HG02763 (cell line): ENCODE measurements at regions not wholly inside any gene's neighbourhood (a gene's known extent, or its start where the extent isn't known, plus 50 kb on each side); places are given as distances from the start of the nearest gene placed in this dataset.
"Not testable (repeated sequence)": the region's sequence is repeated elsewhere in the genome, so short reads cannot be mapped to it uniquely, and the experiment has no call there.

Source experiments
- ATAC-seq: cut with Tn5 transposase; IDR thresholded peaks from one replicate; pipeline ENCODE4 v1.9.1; 2021; ENCODE audit warnings: mild to moderate bottlenecking, moderate library complexity; ENCODE audit not compliant: unreplicated experiment

- not testable (repeated sequence) for ATAC-seq
These were observed 199.8 kb upstream of the PRSS16 start for GRCh38 chr6:27047725-27048124.

- ATAC-seq: no peak
These were observed 197.4 kb upstream of the PRSS16 start for GRCh38 chr6:27049863-27050781.

- ATAC-seq: not testable (repeated sequence)
These were observed 195.3 kb upstream of the PRSS16 start for GRCh38 chr6:27052082-27052730.

- no peak for ATAC-seq
These were observed 194.8 kb upstream of the PRSS16 start for GRCh38 chr6:27052731-27053082.

GRCh38 chr6:27053738-27054137, 193.8 kb upstream of the PRSS16 start:
- ATAC-seq: no peak

GRCh38 chr6:27056615-27057014, 190.9 kb upstream of the PRSS16 start:
- no peak for ATAC-seq

GRCh38 chr6:27059621-27060425, 187.7 kb upstream of the PRSS16 start:
- ATAC-seq: no peak

- no peak for ATAC-seq
These were observed 186.1 kb upstream of the PRSS16 start for GRCh38 chr6:27061235-27061993.

- ATAC-seq: no peak
These were observed 184.7 kb upstream of the PRSS16 start for GRCh38 chr6:27062755-27063154.

GRCh38 chr6:27065183-27065582, 182.3 kb upstream of the PRSS16 start:
- ATAC-seq: no peak

- no peak for ATAC-seq
These were observed 181.1 kb upstream of the PRSS16 start for GRCh38 chr6:27066381-27066780.

GRCh38 chr6:27066802-27067201, 180.7 kb upstream of the PRSS16 start:
- no peak for ATAC-seq

GRCh38 chr6:27073441-27073840, 174.1 kb upstream of the PRSS16 start:
- no peak for ATAC-seq

- ATAC-seq: no peak
These were observed 171.4 kb upstream of the PRSS16 start for GRCh38 chr6:27076116-27076515.

GRCh38 chr6:27078734-27079357, 168.7 kb upstream of the PRSS16 start:
- ATAC-seq: peak; percentile 83

- ATAC-seq: no peak
These were observed 166.3 kb upstream of the PRSS16 start for GRCh38 chr6:27081188-27081587.

GRCh38 chr6:27081931-27082330, 165.6 kb upstream of the PRSS16 start:
- no peak for ATAC-seq

- no peak for ATAC-seq
These were observed 159.4 kb upstream of the PRSS16 start for GRCh38 chr6:27088068-27088467.

- ATAC-seq: no peak
These were observed 155.7 kb upstream of the PRSS16 start for GRCh38 chr6:27091661-27092315.

- no peak for ATAC-seq
These were observed 155.2 kb upstream of the PRSS16 start for GRCh38 chr6:27092316-27092692.
